ENCODE measurements at regions not wholly inside any gene's neighbourhood (a gene's known extent, or its start where the extent isn't known, plus 50 kb on each side); places are given as distances from the start of the nearest gene placed in this dataset.

DNA sequence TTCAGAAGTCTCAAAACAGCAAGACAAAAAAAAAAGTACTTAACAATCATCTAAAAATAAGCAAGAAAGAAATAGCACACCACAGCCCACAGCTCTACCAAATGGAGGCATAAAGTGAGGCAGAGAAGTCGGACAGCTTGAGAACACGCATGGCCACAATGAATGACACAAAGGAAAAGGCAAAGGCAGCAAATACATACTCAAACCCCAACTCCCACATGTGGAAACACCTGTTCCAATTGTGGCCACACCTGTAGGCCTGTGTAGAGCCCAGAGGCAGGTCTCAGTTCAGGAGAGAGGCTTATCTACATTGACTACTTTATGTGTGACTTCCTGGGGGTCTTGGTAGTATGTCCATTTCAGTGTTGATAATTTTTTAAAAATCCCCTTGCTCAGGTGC, 543.5 kb downstream of the LMO4 start:
- TF ChIP-seq, protein P1, sequence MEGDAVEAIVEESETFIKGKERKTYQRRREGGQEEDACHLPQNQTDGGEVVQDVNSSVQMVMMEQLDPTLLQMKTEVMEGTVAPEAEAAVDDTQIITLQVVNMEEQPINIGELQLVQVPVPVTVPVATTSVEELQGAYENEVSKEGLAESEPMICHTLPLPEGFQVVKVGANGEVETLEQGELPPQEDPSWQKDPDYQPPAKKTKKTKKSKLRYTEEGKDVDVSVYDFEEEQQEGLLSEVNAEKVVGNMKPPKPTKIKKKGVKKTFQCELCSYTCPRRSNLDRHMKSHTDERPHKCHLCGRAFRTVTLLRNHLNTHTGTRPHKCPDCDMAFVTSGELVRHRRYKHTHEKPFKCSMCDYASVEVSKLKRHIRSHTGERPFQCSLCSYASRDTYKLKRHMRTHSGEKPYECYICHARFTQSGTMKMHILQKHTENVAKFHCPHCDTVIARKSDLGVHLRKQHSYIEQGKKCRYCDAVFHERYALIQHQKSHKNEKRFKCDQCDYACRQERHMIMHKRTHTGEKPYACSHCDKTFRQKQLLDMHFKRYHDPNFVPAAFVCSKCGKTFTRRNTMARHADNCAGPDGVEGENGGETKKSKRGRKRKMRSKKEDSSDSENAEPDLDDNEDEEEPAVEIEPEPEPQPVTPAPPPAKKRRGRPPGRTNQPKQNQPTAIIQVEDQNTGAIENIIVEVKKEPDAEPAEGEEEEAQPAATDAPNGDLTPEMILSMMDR (IDR thresholded peaks at IDR 0.05) = no peak
- TF ChIP-seq POLR2A (IDR thresholded peaks at IDR 0.05) = no peak

All from lower leg skin (tissue), 3 donors.